ENCODE measurements at regions not wholly inside any gene's neighbourhood (a gene's known extent, or its start where the extent isn't known, plus 50 kb on each side); places are given as distances from the start of the nearest gene placed in this dataset.

DNA sequence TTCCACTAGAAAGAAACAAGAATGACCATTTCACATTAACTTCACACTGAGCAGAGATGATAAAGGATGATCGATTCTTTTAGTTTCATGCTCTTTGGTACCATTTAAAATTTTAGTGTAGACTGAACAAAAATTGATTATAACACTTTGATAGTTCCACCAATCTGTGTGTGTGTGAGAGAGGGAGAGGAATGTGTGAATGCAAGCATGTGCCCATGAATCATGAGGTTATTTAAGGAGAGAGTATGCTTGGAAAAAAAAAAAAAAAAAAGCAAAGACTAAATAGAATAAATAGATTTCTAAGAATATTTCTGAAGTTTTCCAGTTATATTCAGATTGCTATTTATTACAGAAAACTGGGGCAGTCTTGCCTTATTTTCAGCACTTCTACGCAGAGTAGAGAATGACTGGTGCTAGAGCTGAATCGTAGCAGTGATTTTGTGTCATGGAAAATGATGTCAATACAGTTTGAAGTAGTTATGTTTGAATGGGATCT is 900.8 kb downstream of the SLC4A3 start:
- TF ChIP-seq FOXA1 (IDR thresholded peaks at IDR 0.05): no peak
- TF ChIP-seq LEF1 (IDR thresholded peaks at IDR 0.05; ENCODE audit: borderline replicate concordance): no peak
- TF ChIP-seq NFRKB (IDR thresholded peaks at IDR 0.05): no peak
- no peak for TF ChIP-seq CTBP1 (IDR thresholded peaks at IDR 0.05; ENCODE audit: borderline replicate concordance)
- no peak for TF ChIP-seq FOXK2 (IDR thresholded peaks at IDR 0.05)
- no peak for TF ChIP-seq ARNT (IDR thresholded peaks at IDR 0.05)
- TF ChIP-seq ZNF384 (IDR thresholded peaks at IDR 0.05): no peak
- TF ChIP-seq TARDBP (IDR thresholded peaks at IDR 0.05): no peak
- no peak for TF ChIP-seq SP1 (IDR thresholded peaks at IDR 0.05)
- no peak for TF ChIP-seq HDGF (IDR thresholded peaks at IDR 0.05; ENCODE audit: borderline replicate concordance)
- TF ChIP-seq BHLHE40 (IDR thresholded peaks at IDR 0.05; ENCODE audit: borderline replicate concordance): no peak
- TF ChIP-seq FOXM1 (IDR thresholded peaks at IDR 0.05; ENCODE audit: borderline replicate concordance): no peak
- TF ChIP-seq ELF4 (IDR thresholded peaks at IDR 0.05): no peak
- TF ChIP-seq, protein P1, sequence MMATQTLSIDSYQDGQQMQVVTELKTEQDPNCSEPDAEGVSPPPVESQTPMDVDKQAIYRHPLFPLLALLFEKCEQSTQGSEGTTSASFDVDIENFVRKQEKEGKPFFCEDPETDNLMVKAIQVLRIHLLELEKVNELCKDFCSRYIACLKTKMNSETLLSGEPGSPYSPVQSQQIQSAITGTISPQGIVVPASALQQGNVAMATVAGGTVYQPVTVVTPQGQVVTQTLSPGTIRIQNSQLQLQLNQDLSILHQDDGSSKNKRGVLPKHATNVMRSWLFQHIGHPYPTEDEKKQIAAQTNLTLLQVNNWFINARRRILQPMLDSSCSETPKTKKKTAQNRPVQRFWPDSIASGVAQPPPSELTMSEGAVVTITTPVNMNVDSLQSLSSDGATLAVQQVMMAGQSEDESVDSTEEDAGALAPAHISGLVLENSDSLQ (IDR thresholded peaks at IDR 0.05): no peak
- no peak for TF ChIP-seq SUZ12 (IDR thresholded peaks at IDR 0.05)
- TF ChIP-seq L3MBTL2 (conservative IDR thresholded peaks at IDR 0.05): no peak

DNA sequence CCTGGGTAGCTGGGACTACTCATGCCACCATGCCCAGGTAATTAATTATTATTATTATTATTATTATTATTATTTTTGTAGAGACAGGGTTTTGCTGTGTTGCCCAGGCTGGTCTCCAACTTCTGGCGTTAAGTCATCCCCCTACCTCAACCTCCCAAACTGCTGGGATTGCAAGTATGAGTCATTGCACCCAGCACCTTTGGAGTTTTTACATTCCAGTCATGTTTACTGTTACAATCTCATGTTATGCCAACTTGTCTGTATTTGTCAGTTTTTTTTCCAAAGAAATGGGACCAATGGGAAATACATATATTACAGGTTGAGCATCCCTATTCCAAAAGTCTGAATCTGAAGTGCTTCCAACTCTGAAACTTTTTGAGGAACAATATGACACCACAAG is 903.8 kb downstream of the SLC4A3 start:
- TF ChIP-seq, protein P1 (IDR thresholded peaks at IDR 0.05): no peak
- no peak for DNase-seq (ENCODE audit: extremely low spot score)
- ChIA-PET POLR2A (no interaction called here), CTCF (no interaction called here)

More for the DNA sequence above, 900.8 kb downstream of the SLC4A3 start:
- ChIA-PET CTCF (no interaction called here), POLR2A (no interaction called here)
- no peak for DNase-seq (ENCODE audit: extremely low spot score)

DNA sequence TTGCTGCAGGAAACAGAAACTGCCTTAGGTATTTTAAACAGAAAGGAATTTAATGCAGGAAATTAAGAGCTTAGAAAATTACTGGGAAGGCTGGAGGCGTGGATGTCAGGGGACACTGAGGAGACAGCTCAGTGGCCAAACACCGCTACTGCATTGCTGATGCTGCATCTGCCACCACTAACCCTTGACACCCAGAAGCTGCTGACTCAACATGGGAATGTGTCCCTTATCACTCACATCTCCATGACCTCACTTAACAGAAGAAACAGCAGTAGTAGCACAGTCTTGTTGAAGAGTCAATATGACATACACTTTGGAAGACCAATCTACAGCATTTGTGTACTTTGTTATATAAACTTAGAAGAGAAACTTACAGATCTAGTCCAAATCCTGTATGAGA is 906.1 kb downstream of the SLC4A3 start:
- TF ChIP-seq, protein P1 (IDR thresholded peaks at IDR 0.05): no peak
- TF ChIP-seq SP1 (IDR thresholded peaks at IDR 0.05): no peak
- no peak for TF ChIP-seq TARDBP (IDR thresholded peaks at IDR 0.05)
- TF ChIP-seq NFRKB (IDR thresholded peaks at IDR 0.05): no peak
- TF ChIP-seq ARNT (IDR thresholded peaks at IDR 0.05): no peak
- no peak for TF ChIP-seq SUZ12 (IDR thresholded peaks at IDR 0.05)
- no peak for TF ChIP-seq L3MBTL2 (conservative IDR thresholded peaks at IDR 0.05)
- no peak for TF ChIP-seq FOXK2 (IDR thresholded peaks at IDR 0.05)
- TF ChIP-seq FOXM1 (IDR thresholded peaks at IDR 0.05; ENCODE audit: borderline replicate concordance): no peak
- no peak for TF ChIP-seq ELF4 (IDR thresholded peaks at IDR 0.05)
- no peak for TF ChIP-seq BHLHE40 (IDR thresholded peaks at IDR 0.05; ENCODE audit: borderline replicate concordance)
- TF ChIP-seq HDGF (IDR thresholded peaks at IDR 0.05; ENCODE audit: borderline replicate concordance): no peak
- TF ChIP-seq CTBP1 (IDR thresholded peaks at IDR 0.05; ENCODE audit: borderline replicate concordance): no peak
- no peak for TF ChIP-seq FOXA1 (IDR thresholded peaks at IDR 0.05)
- no peak for TF ChIP-seq ZNF384 (IDR thresholded peaks at IDR 0.05)
- TF ChIP-seq LEF1 (IDR thresholded peaks at IDR 0.05; ENCODE audit: borderline replicate concordance): no peak
- ChIA-PET CTCF (interaction anchor here (0.6 to 0.7 kb wide), 3 partner anchors 11 to 221 kb away, joined by 3 to 5 read pairs (median 4); no protein-coding TSS in a partner anchor), POLR2A (no interaction called here)
- DNase-seq (ENCODE audit: extremely low spot score): peak; percentile 67

DNA sequence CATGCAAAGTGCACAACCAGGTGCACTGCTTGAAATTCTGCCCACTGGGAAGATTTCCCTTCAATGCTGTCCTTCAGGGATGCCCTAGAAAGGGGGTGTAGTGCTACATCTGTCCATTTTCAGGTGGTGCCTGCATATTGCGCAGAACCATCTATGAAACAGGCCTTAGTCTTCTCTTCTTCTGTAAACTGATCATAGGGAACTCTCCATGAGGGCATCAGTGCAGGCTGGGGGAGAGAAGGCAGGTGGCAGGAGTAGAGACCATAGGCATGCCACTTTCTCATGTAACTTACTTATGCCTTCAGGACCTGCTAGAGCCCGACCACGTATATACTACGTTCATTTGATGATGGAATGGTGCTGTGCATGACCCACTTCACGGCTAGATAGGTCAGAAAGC is 912.1 kb downstream of the SLC4A3 start:
- CTCF ChIA-PET: no interaction called here
- POLR2A ChIA-PET: no interaction called here
- TF ChIP-seq BHLHE40 (IDR thresholded peaks at IDR 0.05; ENCODE audit: borderline replicate concordance): no peak
- TF ChIP-seq HDGF (IDR thresholded peaks at IDR 0.05; ENCODE audit: borderline replicate concordance): no peak
- no peak for TF ChIP-seq ZNF384 (IDR thresholded peaks at IDR 0.05)
- no peak for TF ChIP-seq FOXK2 (IDR thresholded peaks at IDR 0.05)
- TF ChIP-seq LEF1 (IDR thresholded peaks at IDR 0.05; ENCODE audit: borderline replicate concordance): no peak
- no peak for TF ChIP-seq FOXM1 (IDR thresholded peaks at IDR 0.05; ENCODE audit: borderline replicate concordance)
- no peak for TF ChIP-seq NFRKB (IDR thresholded peaks at IDR 0.05)
- no peak for TF ChIP-seq FOXA1 (IDR thresholded peaks at IDR 0.05)
- TF ChIP-seq, protein P1 (IDR thresholded peaks at IDR 0.05): no peak
- TF ChIP-seq ARNT (IDR thresholded peaks at IDR 0.05): no peak
- TF ChIP-seq ELF4 (IDR thresholded peaks at IDR 0.05): no peak
- TF ChIP-seq L3MBTL2 (conservative IDR thresholded peaks at IDR 0.05): no peak
- TF ChIP-seq CTBP1 (IDR thresholded peaks at IDR 0.05; ENCODE audit: borderline replicate concordance): no peak
- TF ChIP-seq TARDBP (IDR thresholded peaks at IDR 0.05): no peak
- no peak for TF ChIP-seq SP1 (IDR thresholded peaks at IDR 0.05)
- TF ChIP-seq SUZ12 (IDR thresholded peaks at IDR 0.05): no peak
- no peak for DNase-seq (ENCODE audit: extremely low spot score)

DNA sequence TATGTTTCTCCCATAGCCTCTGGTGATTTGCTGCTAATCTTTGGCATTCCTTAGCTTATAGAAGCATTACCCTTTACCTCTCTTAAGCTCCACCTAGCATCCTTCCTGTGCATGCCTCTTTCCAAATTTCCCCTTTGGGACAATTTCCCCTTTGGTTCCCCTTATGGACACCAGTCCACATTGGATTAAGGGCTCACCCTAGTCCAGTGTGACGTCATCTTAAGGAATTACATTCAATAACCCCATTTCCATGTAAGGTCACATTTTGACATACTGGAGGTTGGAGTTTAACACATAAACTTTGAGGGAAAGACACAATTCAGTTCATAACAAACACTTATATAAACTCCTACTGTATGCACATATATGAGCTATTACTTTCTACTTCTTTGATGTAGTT is 916.6 kb downstream of the SLC4A3 start:
- CTCF ChIA-PET: no interaction called here
- POLR2A ChIA-PET: no interaction called here
- TF ChIP-seq ZNF384 (IDR thresholded peaks at IDR 0.05) (no peak), FOXM1 (IDR thresholded peaks at IDR 0.05; ENCODE audit: borderline replicate concordance) (no peak), ARNT (IDR thresholded peaks at IDR 0.05) (no peak), SUZ12 (IDR thresholded peaks at IDR 0.05) (no peak), FOXK2 (IDR thresholded peaks at IDR 0.05) (no peak), CTBP1 (IDR thresholded peaks at IDR 0.05; ENCODE audit: borderline replicate concordance) (no peak)
- TF ChIP-seq, protein P1 (IDR thresholded peaks at IDR 0.05): no peak
- no peak for DNase-seq (ENCODE audit: extremely low spot score)

All from HEK293T (cell line).